ENCODE measurements at regions not wholly inside any gene's neighbourhood (a gene's known extent, or its start where the extent isn't known, plus 50 kb on each side); places are given as distances from the start of the nearest gene placed in this dataset.

GRCh38 chr12:74917743-74918142 lies 291.9 kb downstream of the KCNC2 start:
- DNase-seq, result no peak

- no peak for DNase-seq
These were observed 291.3 kb downstream of the KCNC2 start for GRCh38 chr12:74918291-74918690.

GRCh38 chr12:74922117-74922516 lies 287.5 kb downstream of the KCNC2 start:
- DNase-seq, result no peak

GRCh38 chr12:74922642-74923041 lies 287.0 kb downstream of the KCNC2 start:
- DNase-seq, result no peak

GRCh38 chr12:74941670-74942069 lies 268.0 kb downstream of the KCNC2 start:
- DNase-seq, result no peak

GRCh38 chr12:74945771-74946198 lies 263.9 kb downstream of the KCNC2 start:
- DNase-seq, result no peak

- DNase-seq, result no peak
These were observed 255.9 kb downstream of the KCNC2 start for GRCh38 chr12:74953697-74954096.

GRCh38 chr12:74957231-74957630 lies 252.4 kb downstream of the KCNC2 start:
- no peak for DNase-seq

- DNase-seq, result no peak
These were observed 252.0 kb downstream of the KCNC2 start for GRCh38 chr12:74957634-74958033.

GRCh38 chr12:74959657-74960056 lies 250.0 kb downstream of the KCNC2 start:
- DNase-seq, result no peak

GRCh38 chr12:74963304-74963703 lies 246.3 kb downstream of the KCNC2 start:
- no peak for DNase-seq

- no peak for DNase-seq
These were observed 245.7 kb downstream of the KCNC2 start for GRCh38 chr12:74963867-74964331.

- DNase-seq, result no peak
These were observed 245.2 kb downstream of the KCNC2 start for GRCh38 chr12:74964390-74964789.

- DNase-seq, result no peak
These were observed 238.4 kb downstream of the KCNC2 start for GRCh38 chr12:74971201-74971600.

GRCh38 chr12:74977832-74978481 lies 231.7 kb downstream of the KCNC2 start:
- no peak for DNase-seq

- DNase-seq, result no peak
These were observed 229.1 kb downstream of the KCNC2 start for GRCh38 chr12:74980510-74980909.

GRCh38 chr12:74981541-74981940 lies 228.1 kb downstream of the KCNC2 start:
- DNase-seq, result no peak

- DNase-seq, result no peak
These were observed 225.7 kb downstream of the KCNC2 start for GRCh38 chr12:74983917-74984316.

GRCh38 chr12:74984631-74985030 lies 225.0 kb downstream of the KCNC2 start:
- no peak for DNase-seq

GRCh38 chr12:74985293-74985985 lies 224.2 kb downstream of the KCNC2 start:
- DNase-seq, result no peak

GRCh38 chr12:74985986-74986319 lies 223.7 kb downstream of the KCNC2 start:
- no peak for DNase-seq

GRCh38 chr12:74988156-74988555 lies 221.5 kb downstream of the KCNC2 start:
- no peak for DNase-seq
